Cardiac fibroblast (primary cell): ENCODE measurements at regions not wholly inside any gene's neighbourhood (a gene's known extent, or its start where the extent isn't known, plus 50 kb on each side); places are given as distances from the start of the nearest gene placed in this dataset.

Experiments
- DNase-seq, 2 donors: peaks; one replicate each; pipeline versions ENCODE4 v3.0.0 to v3.0.0-alpha.2; 2010; ENCODE audit warnings: low read depth in 2 of 2
- H3K4me3 ChIP-seq, 2 donors: replicated peaks in 1 of 2; 1 replicate in 1 of 2; 2 replicates in 1 of 2; pipeline ENCODE4 v1.5.1; 2011; ENCODE audit warnings: low read depth in 2 of 2, low read length in 2 of 2, mild to moderate bottlenecking in 2 of 2, moderate library complexity in 1 of 2
- TF ChIP-seq, protein P1 (sequence below): IDR thresholded peaks from one replicate; pipeline ENCODE4 v1.5.1; 2011; ENCODE audit warnings: low read depth, mild to moderate bottlenecking, low read length, inconsistent platforms

DNA sequence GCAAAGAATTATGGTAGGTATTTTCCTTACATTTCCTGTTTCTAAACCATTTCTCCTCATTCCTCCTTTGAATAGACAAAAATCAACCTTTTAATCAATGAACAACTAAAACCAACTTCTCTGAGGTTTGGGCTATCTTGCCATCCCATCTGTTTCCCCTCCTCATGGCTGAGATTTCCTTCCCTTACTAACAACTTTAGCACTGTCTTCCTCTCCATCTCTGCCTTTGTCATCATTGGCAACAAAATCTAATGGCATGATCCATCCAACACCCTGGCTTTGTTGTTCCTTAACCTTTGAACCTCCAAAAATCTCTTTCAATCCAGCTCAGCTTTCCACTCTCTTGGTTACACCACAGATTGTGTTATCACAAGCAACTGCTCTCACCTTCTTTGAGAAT, 95.3 kb upstream of the FAM136A start:
- no peak for DNase-seq
- H3K4me3 ChIP-seq = no peak overlapping the region
- TF ChIP-seq, protein P1, sequence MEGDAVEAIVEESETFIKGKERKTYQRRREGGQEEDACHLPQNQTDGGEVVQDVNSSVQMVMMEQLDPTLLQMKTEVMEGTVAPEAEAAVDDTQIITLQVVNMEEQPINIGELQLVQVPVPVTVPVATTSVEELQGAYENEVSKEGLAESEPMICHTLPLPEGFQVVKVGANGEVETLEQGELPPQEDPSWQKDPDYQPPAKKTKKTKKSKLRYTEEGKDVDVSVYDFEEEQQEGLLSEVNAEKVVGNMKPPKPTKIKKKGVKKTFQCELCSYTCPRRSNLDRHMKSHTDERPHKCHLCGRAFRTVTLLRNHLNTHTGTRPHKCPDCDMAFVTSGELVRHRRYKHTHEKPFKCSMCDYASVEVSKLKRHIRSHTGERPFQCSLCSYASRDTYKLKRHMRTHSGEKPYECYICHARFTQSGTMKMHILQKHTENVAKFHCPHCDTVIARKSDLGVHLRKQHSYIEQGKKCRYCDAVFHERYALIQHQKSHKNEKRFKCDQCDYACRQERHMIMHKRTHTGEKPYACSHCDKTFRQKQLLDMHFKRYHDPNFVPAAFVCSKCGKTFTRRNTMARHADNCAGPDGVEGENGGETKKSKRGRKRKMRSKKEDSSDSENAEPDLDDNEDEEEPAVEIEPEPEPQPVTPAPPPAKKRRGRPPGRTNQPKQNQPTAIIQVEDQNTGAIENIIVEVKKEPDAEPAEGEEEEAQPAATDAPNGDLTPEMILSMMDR = no peak

- TF ChIP-seq, protein P1 = no peak
- no peak overlapping the region for H3K4me3 ChIP-seq
- DNase-seq = no peak
Observed at GRCh38 chr2:70396612-70397011, 94.7 kb upstream of the FAM136A start.

DNA sequence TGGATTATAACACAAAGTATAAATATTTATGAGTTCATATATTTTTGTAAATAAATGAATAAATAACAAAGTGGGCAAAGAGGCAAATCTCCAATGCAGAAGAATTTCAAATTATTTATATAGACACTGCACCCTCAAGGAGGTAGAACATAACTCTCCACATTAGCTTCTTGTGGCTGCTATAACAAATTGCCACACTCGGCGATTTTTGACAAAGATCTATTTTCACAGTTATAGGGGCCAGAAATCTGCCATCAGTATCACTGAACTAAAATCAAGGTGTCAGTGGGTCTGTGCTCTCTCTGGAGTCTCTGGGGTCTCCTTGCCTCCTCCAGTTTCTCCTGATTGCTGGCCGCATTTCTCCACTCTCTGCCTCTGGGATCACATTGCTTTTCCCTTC, 92.0 kb upstream of the FAM136A start:
- TF ChIP-seq, protein P1 = no peak
- DNase-seq = no peak
- H3K4me3 ChIP-seq = no peak overlapping the region

DNA sequence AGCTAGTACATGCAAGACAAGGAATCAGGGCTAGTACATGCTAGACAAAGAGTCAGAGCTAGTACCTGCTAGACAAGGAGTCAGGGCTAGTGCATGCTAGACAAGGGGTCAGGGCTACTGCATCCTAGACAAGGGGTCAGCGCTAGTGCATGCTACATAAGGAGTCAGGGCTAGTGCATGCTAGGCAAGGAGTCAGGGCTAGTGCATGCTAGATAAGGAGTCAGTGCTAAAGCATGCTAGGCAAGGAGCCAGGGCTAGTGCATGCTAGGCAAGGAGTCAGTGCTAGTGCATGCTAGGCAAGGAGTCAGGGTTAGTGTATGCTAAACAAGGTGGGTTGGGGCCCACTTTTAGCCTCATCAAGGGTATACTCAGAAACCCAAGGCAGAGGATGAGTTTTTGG, 90.1 kb upstream of the FAM136A start:
- TF ChIP-seq, protein P1 = no peak
- no peak for DNase-seq
- no peak overlapping the region for H3K4me3 ChIP-seq

DNA sequence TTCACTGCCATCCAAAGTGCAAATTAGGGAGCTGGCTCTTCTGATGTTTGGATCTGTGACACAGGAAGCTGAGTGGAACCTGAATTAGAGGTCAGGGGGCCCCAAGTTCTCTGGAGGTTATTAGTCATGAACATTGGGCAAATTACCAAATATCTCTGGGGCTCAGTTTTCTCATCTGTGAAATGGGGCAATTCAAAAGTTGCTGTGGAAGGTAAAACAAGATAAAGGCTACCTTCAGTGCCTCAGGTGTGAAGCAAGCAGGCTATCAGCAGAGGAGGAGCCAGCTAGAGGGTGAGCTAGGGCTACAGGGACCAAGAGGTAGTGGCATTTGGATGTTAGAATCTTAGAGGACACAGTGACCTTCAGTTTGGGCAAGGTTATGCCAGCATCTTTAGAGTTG, 89.4 kb upstream of the FAM136A start:
- DNase-seq = no peak
- no peak overlapping the region for H3K4me3 ChIP-seq
- TF ChIP-seq, protein P1 = no peak

- TF ChIP-seq, protein P1 = no peak
- no peak overlapping the region for H3K4me3 ChIP-seq
- DNase-seq = no peak
Observed at GRCh38 chr2:70388813-70389212, 86.9 kb upstream of the FAM136A start.

DNA sequence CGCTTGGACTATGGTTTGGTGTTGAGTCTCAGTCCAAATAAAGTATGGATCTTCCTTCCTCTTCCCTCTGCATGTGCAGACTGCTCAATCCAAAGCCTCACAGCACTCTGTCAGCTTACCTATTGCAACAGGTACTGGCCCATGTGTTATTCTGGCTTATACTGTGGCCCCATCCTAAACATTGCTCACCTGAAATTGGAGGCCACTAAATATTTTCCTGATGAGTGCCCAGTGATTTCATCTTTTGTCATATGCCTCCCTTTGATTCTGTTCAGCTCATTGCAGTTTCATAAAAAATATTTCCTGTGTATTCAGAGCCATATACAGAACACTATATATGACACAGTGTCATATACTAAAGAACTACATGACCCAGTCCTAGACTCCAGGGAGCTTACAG, 86.3 kb upstream of the FAM136A start:
- H3K4me3 ChIP-seq = no peak overlapping the region
- TF ChIP-seq, protein P1 = no peak
- DNase-seq = no peak
